Ecto neural progenitor cell (in vitro differentiated cells): ENCODE measurements at regions not wholly inside any gene's neighbourhood (a gene's known extent, or its start where the extent isn't known, plus 50 kb on each side); places are given as distances from the start of the nearest gene placed in this dataset.

ENCODE experiments used
- DNase-seq: peaks from one replicate; pipeline ENCODE4 v3.0.0-alpha.2; 2018; ENCODE audit warnings: low spot score

GRCh38 chr16:86747761-86748160 is 169.4 kb downstream of the FOXL1 start:
- DNase-seq = no peak

GRCh38 chr16:86748652-86749051 is 170.3 kb downstream of the FOXL1 start:
- DNase-seq = no peak

GRCh38 chr16:86751076-86752030 is 173.0 kb downstream of the FOXL1 start:
- no peak for DNase-seq

- DNase-seq = no peak
Observed at GRCh38 chr16:86752582-86753175, 174.3 kb downstream of the FOXL1 start.

GRCh38 chr16:86753399-86753798 is 175.1 kb downstream of the FOXL1 start:
- no peak for DNase-seq

- DNase-seq = no peak
Observed at GRCh38 chr16:86755571-86756006, 177.2 kb downstream of the FOXL1 start.

- DNase-seq = no peak
Observed at GRCh38 chr16:86756882-86757703, 178.7 kb downstream of the FOXL1 start.

GRCh38 chr16:86757704-86758040 is 179.3 kb downstream of the FOXL1 start:
- no peak for DNase-seq

- no peak for DNase-seq
Observed at GRCh38 chr16:86758932-86759331, 180.6 kb downstream of the FOXL1 start.

- DNase-seq = peak; percentile 84
Observed at GRCh38 chr16:86761111-86762031, 183.0 kb downstream of the FOXL1 start.

GRCh38 chr16:86762095-86762494 is 183.7 kb downstream of the FOXL1 start:
- no peak for DNase-seq

GRCh38 chr16:86763819-86764218 is 185.5 kb downstream of the FOXL1 start:
- no peak for DNase-seq

- no peak for DNase-seq
Observed at GRCh38 chr16:86764551-86764950, 186.2 kb downstream of the FOXL1 start.

GRCh38 chr16:86765389-86766026 is 187.2 kb downstream of the FOXL1 start:
- no peak for DNase-seq

- DNase-seq = no peak
Observed at GRCh38 chr16:86766700-86767099, 188.4 kb downstream of the FOXL1 start.

GRCh38 chr16:86768228-86768791 is 190.0 kb downstream of the FOXL1 start:
- no peak for DNase-seq

- no peak for DNase-seq
Observed at GRCh38 chr16:86768999-86769398, 190.7 kb downstream of the FOXL1 start.

GRCh38 chr16:86771506-86772460 is 193.4 kb downstream of the FOXL1 start:
- no peak for DNase-seq

- no peak for DNase-seq
Observed at GRCh38 chr16:86772671-86773353, 194.5 kb downstream of the FOXL1 start.
